GM12873 (cell line): ENCODE measurements at regions not wholly inside any gene's neighbourhood (a gene's known extent, or its start where the extent isn't known, plus 50 kb on each side); places are given as distances from the start of the nearest gene placed in this dataset.

ENCODE experiments used
- CTCF ChIP-seq: IDR thresholded peaks from 2 replicates; pipeline ENCODE4 v1.5.1; 2012; ENCODE audit warnings: low read depth, mild to moderate bottlenecking, moderate library complexity, low read length, control low read depth; ENCODE audit not compliant: insufficient read depth; ENCODE audit errors: missing control alignments

GRCh38 chr15:70337277-70338186 lies 239.8 kb upstream of the TLE3 start:
- TF ChIP-seq CTCF: no peak

- TF ChIP-seq CTCF: no peak
Observed at GRCh38 chr15:70336425-70337009, 238.8 kb upstream of the TLE3 start.

- TF ChIP-seq CTCF: no peak
Observed at GRCh38 chr15:70334286-70334685, 236.6 kb upstream of the TLE3 start.

GRCh38 chr15:70329179-70329578 lies 231.5 kb upstream of the TLE3 start:
- TF ChIP-seq CTCF: no peak

GRCh38 chr15:70328679-70329115 lies 231.0 kb upstream of the TLE3 start:
- no peak for TF ChIP-seq CTCF

- no peak for TF ChIP-seq CTCF
Observed at GRCh38 chr15:70327856-70328678, 230.3 kb upstream of the TLE3 start.
